ENCODE measurements at regions not wholly inside any gene's neighbourhood (a gene's known extent, or its start where the extent isn't known, plus 50 kb on each side); places are given as distances from the start of the nearest gene placed in this dataset.

GRCh38 chr2:107062173-107062572, 176.2 kb upstream of the ST6GAL2 start:
- Histone ChIP-seq H3K27me3 (ENCODE audit: control insufficient read depth in 2 of 2, insufficient read depth in 2 of 2, low read length in 2 of 2) (no peaks in the 10 kb centered on the region), H3K9me1 (ENCODE audit: control insufficient read depth, insufficient read depth, low read length) (no peaks in the 10 kb centered on the region), H3K79me2 (ENCODE audit: control insufficient read depth, insufficient read depth, low read length) (no peaks in the 10 kb centered on the region), H3K27ac (ENCODE audit: extremely low read depth, low read depth, low read length) (no peak overlapping the region), H4K20me1 (replicated peaks; ENCODE audit: control insufficient read depth, insufficient read depth, low read length) (no peaks in the 10 kb centered on the region), H3K4me3 (no peak overlapping the region), H3K4me2 (ENCODE audit: insufficient read depth, low read length) (no peak overlapping the region), H2AFZ (ENCODE audit: low read depth, low read length) (no peak overlapping the region), H3K9ac (ENCODE audit: insufficient read depth in 1 of 2, low read depth in 2 of 2, low read length in 2 of 2) (no peak overlapping the region), H3K36me3 (ENCODE audit: control insufficient read depth, insufficient read depth, low read length) (no peaks in the 10 kb centered on the region), H3K9me3 (replicated peaks; ENCODE audit: control insufficient read depth, insufficient read depth, low read depth, low read length) (no peaks in the 10 kb centered on the region; the same call in none of the 2 replicates), H3K4me1 (replicated peaks in 1 of 2; ENCODE audit: control insufficient read depth in 2 of 2, insufficient read depth in 2 of 2, low read length in 2 of 2) (no peaks in the 10 kb centered on the region)
- TF ChIP-seq ZNF57 (CRISPR knock-in tag; IDR thresholded peaks at IDR 0.05) (no peak), ZNF512 (tag; IDR thresholded peaks at IDR 0.05) (no peak), ZNF277 (CRISPR knock-in tag; IDR thresholded peaks at IDR 0.05; ENCODE audit: borderline replicate concordance) (no peak), ATF7 (IDR thresholded peaks at IDR 0.05) (no peak), NFIC (IDR thresholded peaks at IDR 0.05) (no peak), ZC3H8 (IDR thresholded peaks at IDR 0.05) (no peak), MXD1 (CRISPR knock-in tag; IDR thresholded peaks at IDR 0.05; ENCODE audit: borderline replicate concordance, poor library complexity, severe bottlenecking) (no peak), HDGF (IDR thresholded peaks at IDR 0.05) (no peak)
- intact Hi-C loops (cut with micrococcal nuclease), result no loop called here
- ATAC-seq (no peak), DNase-seq (ENCODE audit: extremely low read depth in 1 of 4, low spot score in 3 of 4) (no peak), FAIRE-seq (no peak)
- WGBS (ENCODE audit: insufficient coverage, low coverage, missing lambda C conversion rate), result 9% methylated on average over 4 of the region's 4 CpGs
- ChIA-PET POLR2A (no interaction called here), CTCF (ENCODE audit: low intra/inter-chr PET ratio) (no interaction called here)
- no TSS peak for BruUV-seq (replicated peaks)
- in situ Hi-C loops (cut with MboI), result no loop called here

Data from K562 (cell line).